HepG2 (cell line): ENCODE measurements at regions not wholly inside any gene's neighbourhood (a gene's known extent, or its start where the extent isn't known, plus 50 kb on each side); places are given as distances from the start of the nearest gene placed in this dataset.

Experiments
- ATAC-seq: fragments of 200-7000 bp; cut with Tn5 transposase; 3 replicates; pipeline ENCODE4 v1.9.1; 2020; ENCODE audit warnings: mild to moderate bottlenecking, moderate library complexity
- BruUV-seq: library from RNA; stranded (reverse); fragments of 400-500 nt; replicated peaks from 2 replicates; lab custom pipeline; 2021; lab: Mats Ljungman, UMichigan
- CTCF ChIA-PET: fragments of 300-600 bp; formaldehyde crosslinking; extraction: SDS; loops from one replicate; lab custom pipeline; 2021; ENCODE audit warnings: low total read pairs, inconsistent platforms, low intra/inter-chr PET ratio; lab: Yijun Ruan, JAX
- POLR2A ChIA-PET: fragments of 350-600 bp; sonication (Branson Sonifier 250); formaldehyde crosslinking; loops from one replicate; lab custom pipeline; 2020; ENCODE audit warnings: antibody characterized with exemption, inconsistent platforms; lab: Yijun Ruan, JAX
- DNase-seq: peaks from one replicate; pipeline ENCODE4 v3.0.0-alpha.2; 2015; ENCODE audit warnings: low spot score
- FAIRE-seq: peaks from 3 replicates; lab custom pipeline; 2011; peaks lifted over from hg19 to GRCh38; lab: Jason Lieb, UNC
- H2AFZ ChIP-seq: one replicate; pipeline ENCODE4 v1.6.1; 2011; ENCODE audit warnings: low read length, inconsistent platforms
- H3K27ac ChIP-seq: fragments of 300-600 bp; 3 replicates; pipeline ENCODE4 v1.8.0; 2011; ENCODE audit warnings: mixed run types, mild to moderate bottlenecking, mixed read lengths, low read length, inconsistent platforms; ENCODE audit not compliant: insufficient read depth; ENCODE audit errors: extremely low read length
- H3K27me3 ChIP-seq, 2 experiments: fragments of 200-600 bp in 1 of 2; 2 replicates in 1 of 2; 3 replicates in 1 of 2; pipeline versions ENCODE4 v1.6.0 to v1.8.0; 2011; ENCODE audit warnings: low read length in 2 of 2, mild to moderate bottlenecking in 2 of 2, moderate library complexity in 2 of 2, inconsistent platforms in 1 of 2; ENCODE audit not compliant: insufficient read depth in 2 of 2, control insufficient read depth in 1 of 2
- H3K36me3 ChIP-seq, 2 experiments: fragments of 200-600 bp in 1 of 2; replicated peaks in 1 of 2; 2 replicates in 1 of 2; 3 replicates in 1 of 2; pipeline versions ENCODE4 v1.5.1 to v1.8.0; 2011; ENCODE audit warnings: low read length in 2 of 2, inconsistent platforms in 1 of 2; ENCODE audit not compliant: insufficient read depth in 2 of 2, control insufficient read depth in 1 of 2
- H3K4me1 ChIP-seq: 2 replicates; pipeline ENCODE4 v1.5.1; 2012; ENCODE audit warnings: low read length, inconsistent platforms; ENCODE audit not compliant: insufficient read depth
- H3K4me2 ChIP-seq: 2 replicates; pipeline ENCODE4 v1.6.0; 2011; ENCODE audit warnings: low read depth, low read length, inconsistent platforms
- H3K4me3 ChIP-seq, 3 experiments: fragments of 200-600 bp in 1 of 3; sonication (generic), shearing (Covaris generic) in 1 of 3; replicated peaks in 1 of 3; 2 replicates each; pipeline ENCODE4 v1.5.1; 2011 to 2016; ENCODE audit warnings: low read length in 3 of 3, inconsistent platforms in 2 of 3, low read depth in 2 of 3, mild to moderate bottlenecking in 2 of 3, control low read depth in 1 of 3, mixed read lengths in 1 of 3; ENCODE audit not compliant: insufficient read depth in 1 of 3
- H3K79me2 ChIP-seq: one replicate; pipeline ENCODE4 v1.6.1; 2011; ENCODE audit warnings: low read length, inconsistent platforms; ENCODE audit not compliant: insufficient read depth
- H3K9ac ChIP-seq: 2 replicates; pipeline ENCODE4 v1.6.0; 2011; ENCODE audit warnings: mild to moderate bottlenecking, low read depth, low read length, inconsistent platforms; ENCODE audit not compliant: insufficient read depth
- H3K9me3 ChIP-seq: 2 replicates; pipeline ENCODE4 v1.5.1; 2012; ENCODE audit warnings: mild to moderate bottlenecking, low read length
- H4K20me1 ChIP-seq: 2 replicates; pipeline ENCODE4 v1.6.0; 2011; ENCODE audit warnings: inconsistent platforms, mild to moderate bottlenecking, low read length, moderate library complexity; ENCODE audit not compliant: insufficient read depth
- MAFF ChIP-seq: IDR thresholded peaks from 2 replicates; pipeline ENCODE4 v1.6.1; 2011; ENCODE audit warnings: low read depth, low read length, improper control_type of control experiment
- MAFK ChIP-seq, 2 experiments: IDR thresholded peaks in 1 of 2; conservative IDR thresholded peaks in 1 of 2; 2 replicates each; pipeline ENCODE4 v1.6.1; 2011; ENCODE audit warnings: improper control_type of control experiment in 2 of 2, low read length in 2 of 2
- POLR2A ChIP-seq, 2 experiments: IDR thresholded peaks; 2 replicates each; pipeline ENCODE4 v1.6.1; 2011; ENCODE audit warnings: low read depth in 2 of 2, low read length in 2 of 2, mild to moderate bottlenecking in 1 of 2, moderate library complexity in 1 of 2; ENCODE audit not compliant: insufficient read depth in 1 of 2
- SAFB2 ChIP-seq: sonication (generic); formaldehyde crosslinking; IDR thresholded peaks from 2 replicates; pipeline ENCODE4 v1.5.1; 2020; ENCODE audit warnings: missing genetic modification reagents, low read depth, mild to moderate bottlenecking, borderline replicate concordance
- ZNF530 ChIP-seq: sonication (generic); formaldehyde crosslinking; IDR thresholded peaks from 2 replicates; pipeline ENCODE4 v1.5.0; 2020; ENCODE audit warnings: low read depth, mild to moderate bottlenecking, missing genetic modification reagents
- ZNF788 ChIP-seq: sonication (generic); formaldehyde crosslinking; IDR thresholded peaks from 2 replicates; pipeline ENCODE4 v1.5.0; 2020; ENCODE audit warnings: mild to moderate bottlenecking, missing genetic modification reagents, borderline replicate concordance
- WGBS: methylation state at CpG from one replicate; pipeline ENCODE4 v1.1.6; 2017; ENCODE audit warnings: low lambda C conversion rate; 5-methylcytosine and 5-hydroxymethylcytosine counted together
- in situ Hi-C: cut with HindIII; loops from 2 replicates; pipeline ENCODE4 v1.10.0; 2017; ENCODE audit warnings: low pct_unique_long_range_greater_than_20kb; ENCODE audit not compliant: extremely low pct_ligation_motif_present
- intact Hi-C: fragments of 100-400 bp; cut with micrococcal nuclease; formaldehyde crosslinking; loops from one replicate; pipeline ENCODE4 v1.10.0; 2022; ENCODE audit not compliant: unreplicated experiment
- TF ChIP-seq, protein P1 (sequence below): sonication (generic); formaldehyde crosslinking; IDR thresholded peaks from 2 replicates; pipeline ENCODE4 v1.8.1; 2022; ENCODE audit warnings: low read depth, mild to moderate bottlenecking, missing genetic modification reagents

DNA sequence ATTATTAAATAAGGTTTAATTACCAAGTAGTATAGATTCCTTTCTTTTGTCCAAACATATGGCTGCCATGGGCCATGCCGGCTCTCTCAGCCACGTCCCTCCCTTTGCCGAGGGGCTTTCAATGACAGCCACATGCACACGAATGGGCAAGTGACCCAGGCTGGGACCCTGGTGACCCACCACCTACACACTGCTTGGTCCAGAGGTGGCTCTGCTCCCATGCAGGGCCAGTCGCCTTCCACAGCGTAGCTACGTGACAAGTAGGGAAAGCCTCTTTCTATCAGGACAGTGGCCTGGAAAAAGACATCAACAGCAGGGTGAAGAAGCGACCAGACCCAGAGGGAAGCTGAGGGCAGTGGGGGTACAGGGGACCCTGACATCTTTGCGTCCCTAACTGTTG is 152.8 kb upstream of the CST7 start:
- TF ChIP-seq ZNF788 (CRISPR knock-in tag) (no peak), SAFB2 (CRISPR knock-in tag) (no peak), ZNF530 (CRISPR knock-in tag) (no peak)
- TF ChIP-seq, protein P1, sequence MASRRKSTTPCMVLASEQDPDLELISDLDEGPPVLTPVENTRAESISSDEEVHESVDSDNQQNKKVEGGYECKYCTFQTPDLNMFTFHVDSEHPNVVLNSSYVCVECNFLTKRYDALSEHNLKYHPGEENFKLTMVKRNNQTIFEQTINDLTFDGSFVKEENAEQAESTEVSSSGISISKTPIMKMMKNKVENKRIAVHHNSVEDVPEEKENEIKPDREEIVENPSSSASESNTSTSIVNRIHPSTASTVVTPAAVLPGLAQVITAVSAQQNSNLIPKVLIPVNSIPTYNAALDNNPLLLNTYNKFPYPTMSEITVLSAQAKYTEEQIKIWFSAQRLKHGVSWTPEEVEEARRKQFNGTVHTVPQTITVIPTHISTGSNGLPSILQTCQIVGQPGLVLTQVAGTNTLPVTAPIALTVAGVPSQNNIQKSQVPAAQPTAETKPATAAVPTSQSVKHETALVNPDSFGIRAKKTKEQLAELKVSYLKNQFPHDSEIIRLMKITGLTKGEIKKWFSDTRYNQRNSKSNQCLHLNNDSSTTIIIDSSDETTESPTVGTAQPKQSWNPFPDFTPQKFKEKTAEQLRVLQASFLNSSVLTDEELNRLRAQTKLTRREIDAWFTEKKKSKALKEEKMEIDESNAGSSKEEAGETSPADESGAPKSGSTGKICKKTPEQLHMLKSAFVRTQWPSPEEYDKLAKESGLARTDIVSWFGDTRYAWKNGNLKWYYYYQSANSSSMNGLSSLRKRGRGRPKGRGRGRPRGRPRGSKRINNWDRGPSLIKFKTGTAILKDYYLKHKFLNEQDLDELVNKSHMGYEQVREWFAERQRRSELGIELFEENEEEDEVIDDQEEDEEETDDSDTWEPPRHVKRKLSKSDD (CRISPR knock-in tag), result no peak
- FAIRE-seq (no peak), ATAC-seq (no peak), DNase-seq (no peak)
- H3K27me3 ChIP-seq, result peaks cover 20 to 60% of the 10 kb centered on the region in 2 experiments
- H3K36me3 ChIP-seq, result no peaks in the 10 kb centered on the region
- whole genome bisulfite sequencing, result 30% methylated on average over 9 of the region's 9 CpGs
- in situ Hi-C loops, result no loop called here
- H3K9ac ChIP-seq, result no peak overlapping the region
- no peaks in the 10 kb centered on the region for H3K79me2 ChIP-seq
- no peaks in the 10 kb centered on the region for H3K4me1 ChIP-seq
- H2AFZ ChIP-seq, result no peak overlapping the region
- no peaks in the 10 kb centered on the region for H4K20me1 ChIP-seq
- no peak overlapping the region for H3K27ac ChIP-seq
- H3K9me3 ChIP-seq, result no peaks in the 10 kb centered on the region
- H3K4me2 ChIP-seq, result no peak overlapping the region
- POLR2A ChIA-PET, result no interaction called here
- H3K4me3 ChIP-seq, result no peak overlapping the region
- no TSS peak for BruUV-seq
- intact Hi-C loops, result no loop called here
- CTCF ChIA-PET, result no interaction called here

DNA sequence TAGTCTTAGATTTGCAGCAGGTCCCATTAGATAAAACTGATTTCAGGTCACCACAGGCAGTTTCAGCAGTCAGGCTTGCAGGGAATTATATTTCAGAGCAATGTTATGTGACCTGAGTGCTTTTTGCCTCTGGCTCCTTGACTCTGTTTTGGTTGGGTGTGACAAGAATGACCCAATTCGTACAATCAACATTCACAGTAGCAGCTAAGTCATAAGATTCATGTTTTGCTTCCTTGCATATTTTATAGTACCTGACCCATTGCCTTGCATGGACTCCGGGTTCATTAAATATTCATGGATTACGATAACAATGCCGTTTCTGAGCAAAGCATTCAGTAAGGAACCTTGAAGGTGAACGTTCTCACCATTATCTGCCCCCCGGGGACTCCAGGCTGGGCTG is 152.0 kb upstream of the CST7 start:
- FAIRE-seq (no peak), DNase-seq (no peak), ATAC-seq (no peak)
- TF ChIP-seq MAFK (conservative IDR thresholded peaks at IDR 0.05 in 1 of 2, IDR thresholded peaks at IDR 0.05 in 1 of 2; ENCODE audit: low read length in 2 of 2) (peak in 1 of 2 experiments; percentile 8; a peak in 1 of 4 replicates), MAFF (0 out of 2 replicates have a peak, but pooled peaks have one; percentile 7), POLR2A (IDR thresholded peaks at IDR 0.05; ENCODE audit: insufficient read depth in 1 of 2, low read depth in 2 of 2, low read length in 2 of 2) (no peak)
- ChIA-PET POLR2A (no interaction called here), CTCF (no interaction called here)
- 2% methylated on average over 6 of the region's 6 CpGs for WGBS
- H4K20me1 ChIP-seq, result no peaks in the 10 kb centered on the region
- H3K4me2 ChIP-seq, result no peak overlapping the region
- no peaks in the 10 kb centered on the region for H3K9me3 ChIP-seq
- H3K79me2 ChIP-seq, result no peaks in the 10 kb centered on the region
- H3K4me1 ChIP-seq, result no peaks in the 10 kb centered on the region
- H3K27ac ChIP-seq, result no peak overlapping the region
- no peak overlapping the region for H2AFZ ChIP-seq
- no peak overlapping the region for H3K9ac ChIP-seq
- intact Hi-C loops (no loop called here), in situ Hi-C loops (no loop called here)
- H3K27me3 ChIP-seq, result peaks cover 20 to 56% of the 10 kb centered on the region in 2 experiments
- H3K36me3 ChIP-seq, result no peaks in the 10 kb centered on the region
- no TSS peak for BruUV-seq
- H3K4me3 ChIP-seq, result no peak overlapping the region
